Naive thymus-derived CD8-positive, alpha-beta T cell (primary cell): ENCODE measurements at regions not wholly inside any gene's neighbourhood (a gene's known extent, or its start where the extent isn't known, plus 50 kb on each side); places are given as distances from the start of the nearest gene placed in this dataset.

Experiments used
- ATAC-seq, 2 donors: fragments of 150-1000 bp; cut with Tn5 transposase in 1 of 2; sonication (Bioruptor Pico), chemical (Tn5 transposase) in 1 of 2; 1 replicate in 1 of 2; 2 replicates in 1 of 2; pipeline ENCODE4 v1.10.0; 2021; ENCODE audit warnings: mild to moderate bottlenecking in 2 of 2, moderate library complexity in 2 of 2
- POLR2A ChIA-PET: fragments of 350-600 bp; sonication (Branson Sonifier 250); formaldehyde crosslinking; loops from one replicate; lab custom pipeline; 2021; ENCODE audit warnings: antibody characterized with exemption; lab: Charles Lee
- DNase-seq, 10 donors: peaks; one replicate each; pipeline versions ENCODE4 v3.0.0 to v3.0.0-alpha.2; 2020 to 2022
- H3K27ac Mint-ChIP-seq, 10 donors: one replicate each; pipeline ENCODE4 v1.8.0; 2020 to 2022; ENCODE audit warnings: mild to moderate bottlenecking in 10 of 10, mixed read lengths in 10 of 10, moderate library complexity in 4 of 10, inconsistent platforms in 1 of 10
- H3K27me3 Mint-ChIP-seq, 5 donors: one replicate each; pipeline ENCODE4 v1.8.0; 2021 to 2022; ENCODE audit warnings: mixed read lengths in 5 of 5
- H3K36me3 Mint-ChIP-seq, 3 donors: one replicate each; pipeline ENCODE4 v1.8.0; 2020 to 2022; ENCODE audit warnings: mixed read lengths in 3 of 3, mild to moderate bottlenecking in 2 of 3, inconsistent platforms in 1 of 3
- H3K4me1 Mint-ChIP-seq, 4 donors: one replicate each; pipeline ENCODE4 v1.8.0; 2021 to 2022; ENCODE audit warnings: mixed read lengths in 4 of 4
- H3K4me3 Mint-ChIP-seq, 10 donors: one replicate each; pipeline ENCODE4 v1.8.0; 2020 to 2022; ENCODE audit warnings: mild to moderate bottlenecking in 10 of 10, mixed read lengths in 10 of 10, moderate library complexity in 6 of 10, inconsistent platforms in 1 of 10
- H3K9me3 Mint-ChIP-seq, 9 donors: one replicate each; pipeline ENCODE4 v1.8.0; 2020 to 2022; ENCODE audit warnings: mixed read lengths in 9 of 9, mild to moderate bottlenecking in 3 of 9, inconsistent platforms in 1 of 9, moderate library complexity in 1 of 9

- Mint-ChIP-seq H3K4me3 (no peak overlapping the region), H3K27ac (no peak overlapping the region), H3K4me1 (no peaks in the 10 kb centered on the region), H3K27me3 (no peaks in the 10 kb centered on the region), H3K9me3 (no peaks in the 10 kb centered on the region), H3K36me3 (no peaks in the 10 kb centered on the region)
- POLR2A ChIA-PET, result no interaction called here
- DNase-seq (no peak), ATAC-seq (no peak)
Observed at GRCh38 chr4:138410266-138410665, 168.1 kb upstream of the SLC7A11 start.

DNA sequence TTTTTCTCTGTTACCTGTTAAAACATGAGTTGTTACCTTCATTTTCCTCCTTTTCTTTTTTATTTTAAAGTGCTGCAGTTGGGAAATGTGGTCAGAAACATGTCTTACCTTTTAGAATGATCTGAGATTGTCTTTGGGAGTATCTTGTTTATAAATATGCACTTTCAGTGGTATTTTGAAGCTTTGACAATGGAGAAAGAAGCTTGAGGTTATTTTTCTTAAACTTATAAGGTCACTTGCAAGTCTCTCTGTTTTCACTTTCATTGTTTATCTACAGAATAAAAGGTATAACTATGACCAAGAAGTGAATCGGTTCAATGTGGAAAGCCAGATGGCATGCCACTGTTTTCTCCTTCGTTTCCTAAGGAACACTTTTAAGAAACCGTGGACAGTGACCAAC lies 167.5 kb upstream of the SLC7A11 start:
- Mint-ChIP-seq H3K27ac (no peak overlapping the region), H3K4me1 (no peaks in the 10 kb centered on the region), H3K9me3 (no peaks in the 10 kb centered on the region), H3K36me3 (no peaks in the 10 kb centered on the region), H3K27me3 (no peaks in the 10 kb centered on the region), H3K4me3 (no peak overlapping the region)
- ATAC-seq, result no peak
- POLR2A ChIA-PET, result no interaction called here
- DNase-seq, result no peak

- Mint-ChIP-seq H3K9me3 (no peaks in the 10 kb centered on the region), H3K27ac (no peak overlapping the region), H3K27me3 (no peaks in the 10 kb centered on the region), H3K4me3 (no peak overlapping the region), H3K36me3 (no peaks in the 10 kb centered on the region), H3K4me1 (no peaks in the 10 kb centered on the region)
- no peak for DNase-seq
- no peak for ATAC-seq
- POLR2A ChIA-PET, result no interaction called here
Observed at GRCh38 chr4:138408758-138409157, 166.6 kb upstream of the SLC7A11 start.

GRCh38 chr4:138407329-138407728 lies 165.2 kb upstream of the SLC7A11 start:
- Mint-ChIP-seq H3K36me3 (no peaks in the 10 kb centered on the region), H3K4me3 (no peak overlapping the region), H3K4me1 (no peaks in the 10 kb centered on the region), H3K9me3 (no peaks in the 10 kb centered on the region), H3K27ac (no peak overlapping the region), H3K27me3 (no peaks in the 10 kb centered on the region)
- ATAC-seq, result no peak
- DNase-seq, result no peak
- POLR2A ChIA-PET, result no interaction called here

GRCh38 chr4:138406876-138407275 lies 164.7 kb upstream of the SLC7A11 start:
- Mint-ChIP-seq H3K27me3 (no peaks in the 10 kb centered on the region), H3K36me3 (no peaks in the 10 kb centered on the region), H3K9me3 (no peaks in the 10 kb centered on the region), H3K27ac (no peak overlapping the region), H3K4me1 (no peaks in the 10 kb centered on the region), H3K4me3 (no peak overlapping the region)
- ATAC-seq (no peak), DNase-seq (no peak)
- POLR2A ChIA-PET, result no interaction called here

- ATAC-seq (no peak), DNase-seq (no peak)
- POLR2A ChIA-PET, result no interaction called here
- H3K27ac Mint-ChIP-seq, result no peak overlapping the region
- H3K4me1 Mint-ChIP-seq, result no peaks in the 10 kb centered on the region
- H3K4me3 Mint-ChIP-seq, result no peak overlapping the region
- no peaks in the 10 kb centered on the region for H3K9me3 Mint-ChIP-seq
- no peaks in the 10 kb centered on the region for H3K27me3 Mint-ChIP-seq
- H3K36me3 Mint-ChIP-seq, result no peaks in the 10 kb centered on the region
Observed at GRCh38 chr4:138405934-138406567, 163.9 kb upstream of the SLC7A11 start.

- H3K4me1 Mint-ChIP-seq, result no peaks in the 10 kb centered on the region
- H3K9me3 Mint-ChIP-seq, result no peaks in the 10 kb centered on the region
- no peaks in the 10 kb centered on the region for H3K36me3 Mint-ChIP-seq
- H3K27ac Mint-ChIP-seq, result no peak overlapping the region
- H3K27me3 Mint-ChIP-seq, result no peaks in the 10 kb centered on the region
- ATAC-seq, result no peak
- POLR2A ChIA-PET, result no interaction called here
- H3K4me3 Mint-ChIP-seq, result no peak overlapping the region
- no peak for DNase-seq
Observed at GRCh38 chr4:138405466-138405891, 163.3 kb upstream of the SLC7A11 start.

DNA sequence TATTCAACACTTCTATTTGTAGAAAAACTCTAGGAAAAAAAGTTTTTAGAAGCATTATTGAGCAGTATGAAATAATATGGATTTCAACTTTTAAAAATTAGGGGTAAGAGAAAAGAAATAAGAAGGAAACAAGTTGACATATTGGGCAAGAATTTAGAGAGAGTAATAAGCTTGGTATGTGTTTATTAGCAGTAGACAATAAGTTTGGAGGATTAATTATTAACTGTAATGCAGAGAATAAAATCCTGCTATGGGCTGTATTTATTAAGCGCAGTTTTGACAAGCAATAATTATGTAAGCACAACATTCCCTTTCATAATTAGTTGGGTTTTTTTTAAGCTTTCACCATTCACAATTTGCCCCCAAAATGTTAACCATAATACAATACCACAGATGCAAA lies 162.7 kb upstream of the SLC7A11 start:
- ATAC-seq (no peak), DNase-seq (no peak)
- POLR2A ChIA-PET, result no interaction called here
- no peaks in the 10 kb centered on the region for H3K9me3 Mint-ChIP-seq
- H3K27me3 Mint-ChIP-seq, result no peaks in the 10 kb centered on the region
- H3K4me1 Mint-ChIP-seq, result no peaks in the 10 kb centered on the region
- H3K36me3 Mint-ChIP-seq, result no peaks in the 10 kb centered on the region
- H3K27ac Mint-ChIP-seq, result no peak overlapping the region
- no peak overlapping the region for H3K4me3 Mint-ChIP-seq

DNA sequence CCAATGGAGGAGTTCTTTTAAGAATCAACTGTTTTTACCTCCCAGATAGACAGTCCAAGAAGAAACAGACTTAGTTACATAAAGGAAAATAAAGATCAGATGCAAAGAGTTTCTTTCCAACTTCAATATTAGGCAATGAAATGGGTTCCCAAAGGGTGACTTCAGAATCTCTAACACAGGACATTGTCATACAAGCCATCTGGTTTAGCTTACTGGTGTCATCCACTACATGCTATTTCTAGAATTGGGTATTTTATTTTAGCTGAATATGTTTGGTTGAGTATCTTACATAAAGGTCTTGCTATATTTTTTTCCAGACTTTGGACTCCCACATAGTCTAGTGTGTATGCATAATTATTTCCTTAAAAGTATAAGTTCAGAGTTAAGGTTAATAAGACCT lies 162.1 kb upstream of the SLC7A11 start:
- Mint-ChIP-seq H3K4me1 (no peaks in the 10 kb centered on the region), H3K27me3 (no peaks in the 10 kb centered on the region), H3K9me3 (no peaks in the 10 kb centered on the region), H3K4me3 (no peak overlapping the region), H3K36me3 (no peaks in the 10 kb centered on the region), H3K27ac (no peak overlapping the region)
- ATAC-seq (no peak), DNase-seq (no peak)
- POLR2A ChIA-PET, result no interaction called here

GRCh38 chr4:138401334-138401733 lies 159.2 kb upstream of the SLC7A11 start:
- POLR2A ChIA-PET, result no interaction called here
- H3K9me3 Mint-ChIP-seq, result no peaks in the 10 kb centered on the region

GRCh38 chr4:138400543-138400942 lies 158.4 kb upstream of the SLC7A11 start:
- DNase-seq (no peak), ATAC-seq (no peak)
- Mint-ChIP-seq H3K36me3 (no peaks in the 10 kb centered on the region), H3K27me3 (peaks cover 0 to 4% (median 0%) of the 10 kb centered on the region in 5 donors), H3K4me3 (no peak overlapping the region), H3K4me1 (no peaks in the 10 kb centered on the region), H3K27ac (no peak overlapping the region), H3K9me3 (peaks cover 0 to 3% (median 0%) of the 10 kb centered on the region in 9 donors)
- POLR2A ChIA-PET, result no interaction called here

More at GRCh38 chr4:138401334-138401733, 159.2 kb upstream of the SLC7A11 start:
- Mint-ChIP-seq H3K27me3 (no peaks in the 10 kb centered on the region), H3K4me1 (no peaks in the 10 kb centered on the region), H3K4me3 (no peak overlapping the region), H3K27ac (no peak overlapping the region), H3K36me3 (no peaks in the 10 kb centered on the region)
- ATAC-seq, result no peak
- DNase-seq, result no peak

DNA sequence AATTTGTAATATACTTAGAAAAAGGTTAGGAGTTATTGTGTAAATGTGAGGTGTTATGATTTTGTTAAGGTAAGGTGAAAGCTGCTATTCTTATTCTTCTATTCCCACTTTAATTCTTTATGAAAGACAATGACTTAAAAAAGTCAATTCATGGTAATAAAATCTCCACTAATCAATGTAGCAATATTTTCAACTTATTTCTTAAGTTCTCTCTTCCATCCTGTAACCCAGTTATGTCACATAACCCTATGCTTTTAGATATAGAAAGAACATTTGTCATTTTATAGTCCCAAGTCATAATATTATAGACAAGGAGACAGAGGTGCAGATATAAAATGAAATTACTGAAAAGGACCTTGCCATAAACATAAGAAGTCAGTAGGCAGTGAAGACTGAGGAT lies 157.9 kb upstream of the SLC7A11 start:
- ATAC-seq (no peak), DNase-seq (no peak)
- Mint-ChIP-seq H3K4me1 (no peaks in the 10 kb centered on the region), H3K4me3 (no peak overlapping the region), H3K9me3 (peaks cover 0 to 6% (median 0%) of the 10 kb centered on the region in 9 donors), H3K27me3 (peaks cover 0 to 5% (median 0%) of the 10 kb centered on the region in 5 donors), H3K27ac (no peak overlapping the region), H3K36me3 (no peaks in the 10 kb centered on the region)
- POLR2A ChIA-PET, result no interaction called here

DNA sequence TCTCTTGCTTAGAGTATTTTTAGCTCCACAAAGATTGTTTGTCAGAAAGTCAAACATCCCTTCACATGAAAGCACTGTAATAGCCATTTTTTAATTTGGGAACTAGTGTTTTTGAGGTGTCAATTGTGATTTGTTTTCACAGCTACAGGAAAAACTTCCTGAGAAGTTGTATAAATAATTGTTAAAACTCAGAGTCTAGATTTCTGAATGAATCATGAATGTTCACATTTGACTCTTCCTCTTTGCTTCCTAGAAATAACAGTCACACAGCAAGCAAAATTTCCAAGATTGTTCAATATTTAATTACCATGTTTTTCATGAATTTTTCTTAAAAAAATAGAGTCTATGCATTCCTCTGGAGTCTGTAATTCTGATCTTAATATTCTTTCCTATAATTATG lies 156.9 kb upstream of the SLC7A11 start:
- POLR2A ChIA-PET, result no interaction called here
- H3K36me3 Mint-ChIP-seq, result no peaks in the 10 kb centered on the region
- DNase-seq (no peak), ATAC-seq (no peak)
- H3K9me3 Mint-ChIP-seq, result peaks cover 0 to 6% (median 0%) of the 10 kb centered on the region in 9 donors
- no peak overlapping the region for H3K27ac Mint-ChIP-seq
- H3K27me3 Mint-ChIP-seq, result peaks cover 0 to 5% (median 0%) of the 10 kb centered on the region in 5 donors
- no peaks in the 10 kb centered on the region for H3K4me1 Mint-ChIP-seq
- no peak overlapping the region for H3K4me3 Mint-ChIP-seq

GRCh38 chr4:138398322-138398721 lies 156.2 kb upstream of the SLC7A11 start:
- Mint-ChIP-seq H3K27ac (no peak overlapping the region), H3K27me3 (peaks cover 0 to 5% (median 0%) of the 10 kb centered on the region in 5 donors), H3K9me3 (peaks cover 0 to 6% (median 0%) of the 10 kb centered on the region in 9 donors), H3K36me3 (no peaks in the 10 kb centered on the region), H3K4me1 (no peaks in the 10 kb centered on the region), H3K4me3 (no peak overlapping the region)
- DNase-seq, result no peak
- no peak for ATAC-seq
- POLR2A ChIA-PET, result no interaction called here
